Muscle of leg (tissue), 3 donors: ENCODE measurements at regions not wholly inside any gene's neighbourhood (a gene's known extent, or its start where the extent isn't known, plus 50 kb on each side); places are given as distances from the start of the nearest gene placed in this dataset.
A peak's percentile ranks its signal among the peaks of the same experiment; 100 is the strongest.
"Not testable (repeated sequence)": the region's sequence is repeated elsewhere in the genome, so short reads cannot be mapped to it uniquely, and the experiment has no call there.

Experiments used
- DNase-seq: peaks from one replicate; pipeline ENCODE4 v3.0.0; 2013
- H3K27ac ChIP-seq: one replicate; pipeline ENCODE4 v1.5.1; 2013; ENCODE audit warnings: mild to moderate bottlenecking, low read length, control low read depth
- H3K27me3 ChIP-seq: one replicate; pipeline ENCODE4 v1.6.1; 2013; ENCODE audit warnings: low read length; ENCODE audit not compliant: control insufficient read depth, insufficient read depth
- H3K36me3 ChIP-seq: one replicate; pipeline ENCODE4 v1.6.1; 2013; ENCODE audit warnings: low read length; ENCODE audit not compliant: control insufficient read depth, insufficient read depth
- H3K4me1 ChIP-seq: one replicate; pipeline ENCODE4 v1.6.1; 2013; ENCODE audit warnings: low read length; ENCODE audit not compliant: control insufficient read depth, insufficient read depth
- H3K4me3 ChIP-seq: one replicate; pipeline ENCODE4 v1.5.1; 2013; ENCODE audit warnings: low read length, control low read depth
- H3K9me3 ChIP-seq: replicated peaks from 2 replicates; pipeline ENCODE4 v1.6.1; 2013; ENCODE audit warnings: low read depth, low read length; ENCODE audit not compliant: control insufficient read depth
- WGBS: methylation state at CpG from one replicate; pipeline ENCODE4 v1.1.5; 2013; ENCODE audit warnings: missing lambda C conversion rate; ENCODE audit not compliant: insufficient coverage; 5-methylcytosine and 5-hydroxymethylcytosine counted together

DNA sequence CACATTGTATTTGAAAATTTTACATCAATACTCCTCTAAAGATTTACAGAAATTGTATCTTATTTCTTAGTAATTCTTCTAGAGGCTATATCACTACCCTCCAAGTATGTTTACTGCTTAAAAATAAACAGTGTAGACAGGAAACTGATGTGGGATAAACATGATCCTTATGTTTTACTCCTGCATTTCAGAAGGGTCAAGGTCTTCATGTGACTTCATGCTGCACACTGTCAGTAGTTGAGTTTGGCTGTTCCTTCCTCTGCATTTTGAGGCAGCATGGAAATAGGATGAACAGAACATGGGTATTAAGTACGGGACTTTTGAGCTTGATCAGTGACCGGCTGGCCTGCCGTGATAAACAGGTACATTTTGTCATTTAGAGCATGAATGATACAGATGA lies 179.2 kb upstream of the FERMT1 start:
- no peak overlapping the region for H3K27ac ChIP-seq
- H3K9me3 ChIP-seq: no peaks in the 10 kb centered on the region
- H3K4me1 ChIP-seq: no peaks in the 10 kb centered on the region
- H3K4me3 ChIP-seq: no peak overlapping the region
- WGBS: no CpG with 5 or more reads among the region's 3 CpGs
- DNase-seq: no peak
- H3K36me3 ChIP-seq: no peaks in the 10 kb centered on the region
- no peaks in the 10 kb centered on the region for H3K27me3 ChIP-seq

GRCh38 chr20:6299456-6299855 lies 176.6 kb upstream of the FERMT1 start:
- Histone ChIP-seq H3K27me3 (no peaks in the 10 kb centered on the region), H3K4me1 (peaks cover 3% of the 10 kb centered on the region), H3K9me3 (no peaks in the 10 kb centered on the region), H3K4me3 (no peak overlapping the region), H3K36me3 (no peaks in the 10 kb centered on the region), H3K27ac (no peak overlapping the region)
- DNase-seq: no peak
- no CpG with 5 or more reads among the region's 2 CpGs for WGBS

GRCh38 chr20:6298049-6298448 lies 175.2 kb upstream of the FERMT1 start:
- H3K36me3 ChIP-seq: no peaks in the 10 kb centered on the region

DNA sequence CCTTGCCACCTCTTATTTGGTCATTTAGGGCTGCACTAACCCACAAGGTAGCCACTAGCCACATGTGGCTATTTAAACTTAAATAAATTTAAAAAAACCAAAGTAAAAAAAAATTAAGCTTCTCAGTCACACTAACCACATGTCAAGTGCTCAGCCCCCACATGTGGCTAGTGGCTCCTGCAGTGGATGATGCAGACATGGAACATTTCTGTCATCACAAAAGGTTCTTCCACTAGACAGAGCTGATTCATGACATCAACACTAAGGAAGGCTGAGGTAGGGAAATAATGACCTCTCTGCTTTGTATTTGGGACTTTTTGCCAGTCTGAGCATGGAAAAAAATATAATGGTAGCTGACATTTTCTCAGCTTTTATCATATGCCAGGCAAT lies 173.0 kb upstream of the FERMT1 start:
- Histone ChIP-seq H3K27me3 (no peaks in the 10 kb centered on the region), H3K4me1 (peaks cover 3% of the 10 kb centered on the region), H3K9me3 (no peaks in the 10 kb centered on the region), H3K27ac (no peak overlapping the region), H3K4me3 (no peak overlapping the region), H3K36me3 (no peaks in the 10 kb centered on the region)
- DNase-seq: no peak

More at GRCh38 chr20:6298049-6298448, 175.2 kb upstream of the FERMT1 start:
- Histone ChIP-seq H3K4me1 (peaks cover 3% of the 10 kb centered on the region), H3K9me3 (no peaks in the 10 kb centered on the region), H3K27me3 (no peaks in the 10 kb centered on the region), H3K27ac (no peak overlapping the region), H3K4me3 (no peak overlapping the region)
- DNase-seq: no peak
- WGBS: 77% methylated on average over 5 of the region's 7 CpGs

DNA sequence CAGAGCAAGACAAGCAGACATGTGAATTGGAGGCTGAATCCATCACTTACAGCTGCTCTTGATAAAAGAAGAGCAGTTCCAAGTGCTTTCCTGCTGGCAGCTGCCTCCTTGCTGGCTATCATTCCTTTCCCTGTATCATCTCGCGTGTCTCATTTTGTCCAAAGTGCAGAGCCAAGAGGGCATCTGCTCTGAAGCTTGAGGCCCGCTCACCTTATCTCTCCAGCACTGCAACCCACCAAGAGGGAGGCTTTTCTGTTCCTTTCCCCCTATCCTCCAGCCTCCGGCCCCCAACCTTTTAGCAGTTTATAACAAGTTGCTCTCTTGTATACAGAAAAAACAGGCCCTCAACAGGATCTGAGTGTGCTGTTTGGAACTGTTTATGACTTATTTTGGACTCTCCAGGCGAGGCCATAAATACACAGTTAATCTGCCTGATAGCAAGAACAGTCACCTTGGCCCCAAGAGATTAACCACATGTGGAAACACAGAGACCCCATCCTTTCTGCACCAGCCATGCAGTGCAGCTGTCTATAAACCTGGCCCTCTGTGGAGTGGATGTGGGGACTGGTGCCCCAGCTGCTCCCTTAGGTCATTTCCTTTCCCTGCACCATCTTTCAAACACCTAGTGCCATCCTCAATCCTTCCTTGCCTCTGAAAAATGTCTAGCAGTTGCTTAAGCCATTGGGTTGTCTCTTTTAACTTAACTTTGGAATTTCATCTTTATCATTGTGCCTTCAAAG lies 172.5 kb upstream of the FERMT1 start:
- no peaks in the 10 kb centered on the region for H3K9me3 ChIP-seq
- H3K27ac ChIP-seq: no peak overlapping the region
- H3K4me1 ChIP-seq: peaks cover 3% of the 10 kb centered on the region
- H3K27me3 ChIP-seq: no peaks in the 10 kb centered on the region
- DNase-seq: peak; percentile 29
- 37% methylated on average over 3 of the region's 5 CpGs for WGBS
- H3K4me3 ChIP-seq: no peak overlapping the region
- H3K36me3 ChIP-seq: no peaks in the 10 kb centered on the region

DNA sequence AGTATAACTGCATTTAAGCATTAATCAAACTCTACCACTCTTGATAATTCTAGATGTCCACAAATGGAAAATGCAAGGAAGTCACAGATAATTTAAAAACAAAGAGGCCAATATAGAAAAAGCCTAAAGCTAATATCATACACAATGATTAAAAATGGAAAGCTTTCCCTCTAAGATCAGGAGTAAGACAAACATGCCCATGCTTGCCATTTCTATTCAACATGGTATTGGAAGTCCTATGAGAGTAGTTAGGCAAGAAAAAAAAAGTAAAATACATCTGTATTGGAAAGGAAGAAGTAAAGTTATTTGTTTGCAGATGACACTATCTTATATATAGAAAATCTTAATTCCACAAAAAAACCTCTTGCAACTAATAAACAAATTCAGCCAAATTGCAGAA lies 164.6 kb upstream of the FERMT1 start:
- peaks cover 8% of the 10 kb centered on the region for H3K9me3 ChIP-seq
- no peak overlapping the region for H3K4me3 ChIP-seq
- DNase-seq: no peak
- H3K36me3 ChIP-seq: no peaks in the 10 kb centered on the region
- H3K4me1 ChIP-seq: no peaks in the 10 kb centered on the region
- H3K27me3 ChIP-seq: no peaks in the 10 kb centered on the region
- H3K27ac ChIP-seq: no peak overlapping the region

- Histone ChIP-seq H3K36me3 (no peaks in the 10 kb centered on the region), H3K27me3 (no peaks in the 10 kb centered on the region), H3K4me3 (no peak overlapping the region), H3K27ac (no peak overlapping the region), H3K9me3 (peaks cover 4% of the 10 kb centered on the region), H3K4me1 (no peaks in the 10 kb centered on the region)
- no CpG with 5 or more reads among the region's 1 CpG for WGBS
- DNase-seq: no peak
These were observed 159.8 kb upstream of the FERMT1 start for GRCh38 chr20:6282642-6283041.

DNA sequence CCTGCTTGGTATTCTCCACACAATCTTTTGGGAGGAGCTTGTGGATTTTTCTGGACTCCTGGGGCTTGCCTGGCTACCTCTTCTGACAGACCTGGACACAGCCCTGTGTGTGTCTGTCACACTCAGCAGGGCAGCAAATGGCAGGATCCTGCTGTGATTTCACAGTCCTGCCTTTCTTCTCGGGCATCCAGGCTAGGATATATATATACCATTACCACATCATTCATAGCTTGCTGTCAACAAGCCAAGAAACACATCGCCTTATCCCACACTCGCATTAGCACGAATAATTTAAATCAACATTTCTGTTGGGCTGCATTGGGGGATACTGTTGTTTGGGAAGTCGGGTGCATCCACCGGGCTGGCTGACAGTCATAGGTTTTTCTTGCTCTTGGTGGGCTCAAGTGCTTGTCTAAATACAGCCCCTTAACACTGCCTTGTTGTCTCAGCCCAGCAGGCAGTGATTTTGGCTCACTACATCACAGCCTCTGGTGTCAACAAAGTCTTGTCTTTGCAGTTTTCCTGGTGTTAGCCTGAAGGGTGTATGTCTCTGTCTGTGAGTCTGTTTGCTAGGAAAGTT lies 154.9 kb upstream of the FERMT1 start:
- Histone ChIP-seq H3K36me3 (no peaks in the 10 kb centered on the region), H3K4me3 (no peak overlapping the region), H3K9me3 (no peaks in the 10 kb centered on the region), H3K27me3 (no peaks in the 10 kb centered on the region), H3K27ac (no peak overlapping the region), H3K4me1 (no peaks in the 10 kb centered on the region)
- peak; percentile 12 for DNase-seq
- WGBS: 85% methylated on average over 2 of the region's 6 CpGs

DNA sequence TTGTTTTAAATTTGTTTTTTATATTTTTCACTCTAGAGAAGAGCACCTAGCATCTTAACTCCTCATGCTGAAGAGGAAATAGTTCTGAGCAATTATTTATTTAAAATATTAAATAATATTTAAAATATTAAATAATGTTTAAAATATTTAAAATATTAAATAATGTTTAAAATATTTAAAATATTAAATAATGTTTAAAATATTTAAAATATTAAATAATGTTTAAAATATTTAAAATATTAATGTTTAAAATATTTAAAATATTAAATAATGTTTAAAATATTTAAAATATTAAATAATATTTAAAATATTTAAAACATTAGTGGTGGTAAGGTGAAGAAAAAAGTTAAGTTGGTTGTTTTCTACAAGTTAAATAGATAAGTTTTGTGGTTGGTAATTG lies 147.6 kb upstream of the FERMT1 start:
- DNase-seq, H3K27me3 ChIP-seq, H3K4me1 ChIP-seq, H3K4me3 ChIP-seq, H3K9me3 ChIP-seq, H3K27ac ChIP-seq, H3K36me3 ChIP-seq: not testable (repeated sequence)

GRCh38 chr20:6269168-6269873 lies 146.5 kb upstream of the FERMT1 start:
- Histone ChIP-seq H3K4me3 (no peak overlapping the region), H3K4me1 (no peaks in the 10 kb centered on the region), H3K27ac (no peak overlapping the region), H3K27me3 (no peaks in the 10 kb centered on the region), H3K36me3 (no peaks in the 10 kb centered on the region), H3K9me3 (no peaks in the 10 kb centered on the region)
- no peak for DNase-seq
- WGBS: 88% methylated on average over 1 of the region's 8 CpGs
